HepG2 (cell line): ENCODE measurements at regions not wholly inside any gene's neighbourhood (a gene's known extent, or its start where the extent isn't known, plus 50 kb on each side); places are given as distances from the start of the nearest gene placed in this dataset.

ENCODE experiments used
- ATF2 ChIP-seq: sonication (generic); formaldehyde crosslinking; IDR thresholded peaks from 2 replicates; pipeline ENCODE4 v1.4.0; 2020; ENCODE audit warnings: missing genetic modification reagents
- CEBPB ChIP-seq: IDR thresholded peaks from 2 replicates; pipeline ENCODE4 v1.6.1; 2011; ENCODE audit warnings: low read depth, low read length, improper control_type of control experiment, borderline replicate concordance
- CTCF ChIP-seq: sonication (generic); formaldehyde crosslinking; IDR thresholded peaks from 2 replicates; pipeline ENCODE4 v1.5.0; 2020; ENCODE audit warnings: mild to moderate bottlenecking, missing genetic modification reagents, moderate library complexity
- EZH2 ChIP-seq: conservative IDR thresholded peaks from 2 replicates; pipeline ENCODE4 v1.6.1; 2012; ENCODE audit warnings: mild to moderate bottlenecking, low read depth, low read length, moderate library complexity
- FOXM1 ChIP-seq: sonication (generic); formaldehyde crosslinking; IDR thresholded peaks from 2 replicates; pipeline ENCODE4 v1.5.0; 2020; ENCODE audit warnings: missing genetic modification reagents
- GATA4 ChIP-seq: sonication (generic); IDR thresholded peaks from 2 replicates; pipeline ENCODE4 v1.6.1; 2016; ENCODE audit warnings: antibody characterized with exemption, low read depth, borderline replicate concordance
- ISX ChIP-seq: sonication (generic); formaldehyde crosslinking; conservative IDR thresholded peaks from 2 replicates; pipeline ENCODE4 v1.5.0; 2020; ENCODE audit warnings: missing genetic modification reagents
- MBD4 ChIP-seq: IDR thresholded peaks from 2 replicates; pipeline ENCODE4 v1.6.1; 2012; ENCODE audit warnings: low read length, inconsistent platforms, borderline replicate concordance
- REST ChIP-seq, 2 experiments: IDR thresholded peaks; 2 replicates each; pipeline ENCODE4 v1.6.1; 2011 to 2012; ENCODE audit warnings: low read length in 2 of 2, borderline replicate concordance in 1 of 2, low read depth in 1 of 2, mild to moderate bottlenecking in 1 of 2, moderate library complexity in 1 of 2
- ZKSCAN5 ChIP-seq: sonication (generic); formaldehyde crosslinking; IDR thresholded peaks from 2 replicates; pipeline ENCODE4 v1.5.1; 2020; ENCODE audit warnings: mild to moderate bottlenecking, missing genetic modification reagents

- TF ChIP-seq REST (IDR thresholded peaks at IDR 0.05; ENCODE audit: borderline replicate concordance in 1 of 2, low read depth in 1 of 2, low read length in 2 of 2), result no peak
- no peak for TF ChIP-seq GATA4
- TF ChIP-seq CEBPB, result no peak
- no peak for TF ChIP-seq CTCF (CRISPR knock-in tag)
- TF ChIP-seq ZKSCAN5, result no peak
- no peak for TF ChIP-seq EZH2
- TF ChIP-seq ATF2 (CRISPR knock-in tag), result no peak
- TF ChIP-seq MBD4, result no peak
- no peak for TF ChIP-seq ISX
- no peak for TF ChIP-seq FOXM1
These were observed 348.1 kb downstream of the FOXO1 start for GRCh38 chr13:40318366-40318765.
